C4-2B (cell line): ENCODE measurements at regions not wholly inside any gene's neighbourhood (a gene's known extent, or its start where the extent isn't known, plus 50 kb on each side); places are given as distances from the start of the nearest gene placed in this dataset.

Source experiments
- H3K27ac ChIP-seq: fragments of 450-650 bp; 2 replicates; pipeline ENCODE4 v1.5.1; 2017
- ZFX ChIP-seq: fragments of 450-650 bp; IDR thresholded peaks from 2 replicates; pipeline ENCODE4 v1.6.1; 2017
- TF ChIP-seq, protein P1 (sequence below): fragments of 450-650 bp; conservative IDR thresholded peaks from 2 replicates; pipeline ENCODE4 v1.5.1; 2017; ENCODE audit warnings: mild to moderate bottlenecking

- TF ChIP-seq ZFX, result no peak
- TF ChIP-seq, protein P1, sequence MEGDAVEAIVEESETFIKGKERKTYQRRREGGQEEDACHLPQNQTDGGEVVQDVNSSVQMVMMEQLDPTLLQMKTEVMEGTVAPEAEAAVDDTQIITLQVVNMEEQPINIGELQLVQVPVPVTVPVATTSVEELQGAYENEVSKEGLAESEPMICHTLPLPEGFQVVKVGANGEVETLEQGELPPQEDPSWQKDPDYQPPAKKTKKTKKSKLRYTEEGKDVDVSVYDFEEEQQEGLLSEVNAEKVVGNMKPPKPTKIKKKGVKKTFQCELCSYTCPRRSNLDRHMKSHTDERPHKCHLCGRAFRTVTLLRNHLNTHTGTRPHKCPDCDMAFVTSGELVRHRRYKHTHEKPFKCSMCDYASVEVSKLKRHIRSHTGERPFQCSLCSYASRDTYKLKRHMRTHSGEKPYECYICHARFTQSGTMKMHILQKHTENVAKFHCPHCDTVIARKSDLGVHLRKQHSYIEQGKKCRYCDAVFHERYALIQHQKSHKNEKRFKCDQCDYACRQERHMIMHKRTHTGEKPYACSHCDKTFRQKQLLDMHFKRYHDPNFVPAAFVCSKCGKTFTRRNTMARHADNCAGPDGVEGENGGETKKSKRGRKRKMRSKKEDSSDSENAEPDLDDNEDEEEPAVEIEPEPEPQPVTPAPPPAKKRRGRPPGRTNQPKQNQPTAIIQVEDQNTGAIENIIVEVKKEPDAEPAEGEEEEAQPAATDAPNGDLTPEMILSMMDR, result no peak
These were observed 118.8 kb downstream of the SNAPC1 start for GRCh38 chr14:61881046-61881445.

DNA sequence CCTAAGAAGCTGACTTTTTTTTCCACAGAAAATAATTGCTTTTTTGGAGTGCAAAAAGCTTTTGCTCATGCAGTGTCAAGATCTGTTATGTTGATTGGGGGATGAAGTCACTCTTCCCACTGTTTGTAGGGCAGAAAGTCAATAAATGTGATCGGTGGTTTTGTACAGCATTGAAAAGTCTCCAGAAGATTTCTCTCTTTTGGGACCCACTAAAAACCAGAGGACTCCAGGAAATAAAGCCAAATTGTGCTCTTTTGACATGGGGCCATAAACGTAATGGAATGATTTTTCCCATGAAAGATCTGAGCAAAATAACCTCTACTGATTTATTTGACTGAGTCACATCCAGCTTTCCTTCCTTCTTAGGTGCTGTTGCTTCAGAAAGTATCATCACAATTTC, 122.5 kb downstream of the SNAPC1 start:
- H3K27ac ChIP-seq, result no peak overlapping the region
- TF ChIP-seq ZFX, result no peak

More at GRCh38 chr14:61881046-61881445, 118.8 kb downstream of the SNAPC1 start:
- H3K27ac ChIP-seq, result no peak overlapping the region

- TF ChIP-seq ZFX, result no peak
- TF ChIP-seq, protein P1, result no peak
- H3K27ac ChIP-seq, result no peak overlapping the region
These were observed 123.2 kb downstream of the SNAPC1 start for GRCh38 chr14:61885203-61885961.

DNA sequence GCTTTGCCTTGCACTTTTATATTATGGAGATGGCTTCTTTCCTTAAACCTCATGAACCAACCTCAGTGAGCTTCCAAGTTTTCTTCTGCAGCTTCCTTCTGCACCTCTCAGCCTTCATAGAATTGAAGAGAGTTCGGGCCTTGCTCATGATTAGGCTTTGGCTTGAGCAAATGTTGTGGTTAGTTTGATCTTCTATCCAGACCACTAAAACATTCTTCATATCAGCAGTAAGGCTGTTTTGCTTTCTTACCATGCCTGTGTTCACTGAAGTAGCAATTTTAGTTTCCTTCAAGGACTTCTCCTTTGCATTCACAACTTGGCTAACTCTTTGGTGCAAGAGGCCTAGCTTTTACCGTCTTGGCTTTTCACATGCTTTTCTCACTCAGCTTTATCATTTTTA, 125.4 kb downstream of the SNAPC1 start:
- no peak for TF ChIP-seq ZFX
- TF ChIP-seq, protein P1, result no peak

DNA sequence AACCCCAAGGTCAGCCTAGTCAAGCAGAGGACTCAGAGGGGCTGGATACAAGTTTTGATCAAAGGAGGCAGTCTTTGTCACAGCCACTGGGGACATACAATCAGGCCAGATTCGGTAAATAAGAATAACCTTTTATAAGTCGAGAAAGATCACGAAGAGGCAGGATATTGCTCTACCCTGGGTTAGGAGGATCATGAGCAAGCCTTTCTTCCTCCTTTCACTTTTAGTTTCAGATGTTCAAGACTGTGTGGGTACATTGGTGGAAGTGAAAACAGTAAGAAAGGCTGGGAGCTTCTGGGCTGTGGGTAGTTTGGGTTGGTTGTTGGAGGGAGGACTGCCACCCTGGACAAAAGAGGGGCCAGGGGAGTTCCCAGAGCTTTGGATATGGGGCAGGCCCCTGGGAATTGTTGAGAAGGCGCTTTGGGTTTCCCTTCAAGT, 127.7 kb downstream of the SNAPC1 start:
- TF ChIP-seq, protein P1, result no peak
- TF ChIP-seq ZFX, result no peak
- H3K27ac ChIP-seq, result no peak overlapping the region

More for the DNA sequence above, 125.4 kb downstream of the SNAPC1 start:
- no peak overlapping the region for H3K27ac ChIP-seq

- no peak overlapping the region for H3K27ac ChIP-seq
- TF ChIP-seq, protein P1, result no peak
- no peak for TF ChIP-seq ZFX
These were observed 128.9 kb downstream of the SNAPC1 start for GRCh38 chr14:61891170-61891569.

DNA sequence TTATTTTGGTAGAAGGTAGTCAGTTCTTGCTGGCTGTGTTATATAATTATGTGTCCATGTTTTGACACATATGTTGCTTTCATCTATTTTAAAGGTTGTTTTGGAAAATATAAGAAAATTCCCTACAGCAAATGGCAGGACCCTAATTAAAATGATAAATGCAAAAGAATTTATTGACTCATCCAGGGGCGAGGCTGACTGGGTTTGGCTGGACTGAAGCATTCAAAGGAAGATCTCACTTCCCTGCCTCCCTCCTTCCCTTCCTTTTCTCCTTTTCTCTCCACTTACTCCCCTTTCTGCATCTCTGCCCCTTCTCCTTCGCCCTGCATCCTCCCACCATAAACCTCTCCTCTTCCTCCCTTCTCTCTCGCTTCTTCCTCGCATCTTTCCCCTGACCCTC, 129.6 kb downstream of the SNAPC1 start:
- TF ChIP-seq ZFX, result no peak
- TF ChIP-seq, protein P1, result no peak
- no peak overlapping the region for H3K27ac ChIP-seq

DNA sequence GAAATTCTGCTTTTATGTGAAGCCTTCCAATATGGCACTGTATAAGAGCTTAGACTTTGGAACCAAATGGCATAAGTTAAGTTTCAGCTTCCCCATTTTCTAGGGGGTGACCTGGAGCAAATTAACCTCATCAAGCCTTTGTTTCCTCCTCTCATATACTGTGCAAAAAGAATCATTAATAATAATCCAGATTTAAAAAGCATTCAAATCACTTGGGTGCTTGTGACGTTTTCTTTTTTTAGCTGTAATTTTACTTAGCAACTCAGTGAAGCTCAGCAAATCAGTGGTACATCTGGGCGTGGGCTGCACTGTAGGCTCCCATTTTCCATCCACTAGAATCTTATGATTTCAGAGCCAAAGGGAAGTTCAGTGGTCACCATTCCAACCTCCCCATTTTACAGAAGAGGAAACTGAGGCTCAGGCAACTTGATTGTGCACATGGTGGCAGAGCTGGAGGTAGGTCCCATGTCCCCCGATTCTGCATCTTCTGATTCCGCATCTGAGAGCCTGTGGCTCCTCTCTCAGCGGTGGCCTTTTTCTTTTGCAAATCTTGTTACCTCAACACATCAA, 131.2 kb downstream of the SNAPC1 start:
- TF ChIP-seq, protein P1, result no peak
- TF ChIP-seq ZFX, result no peak
- no peak overlapping the region for H3K27ac ChIP-seq
